ENCODE measurements at regions not wholly inside any gene's neighbourhood (a gene's known extent, or its start where the extent isn't known, plus 50 kb on each side); places are given as distances from the start of the nearest gene placed in this dataset.

DNA sequence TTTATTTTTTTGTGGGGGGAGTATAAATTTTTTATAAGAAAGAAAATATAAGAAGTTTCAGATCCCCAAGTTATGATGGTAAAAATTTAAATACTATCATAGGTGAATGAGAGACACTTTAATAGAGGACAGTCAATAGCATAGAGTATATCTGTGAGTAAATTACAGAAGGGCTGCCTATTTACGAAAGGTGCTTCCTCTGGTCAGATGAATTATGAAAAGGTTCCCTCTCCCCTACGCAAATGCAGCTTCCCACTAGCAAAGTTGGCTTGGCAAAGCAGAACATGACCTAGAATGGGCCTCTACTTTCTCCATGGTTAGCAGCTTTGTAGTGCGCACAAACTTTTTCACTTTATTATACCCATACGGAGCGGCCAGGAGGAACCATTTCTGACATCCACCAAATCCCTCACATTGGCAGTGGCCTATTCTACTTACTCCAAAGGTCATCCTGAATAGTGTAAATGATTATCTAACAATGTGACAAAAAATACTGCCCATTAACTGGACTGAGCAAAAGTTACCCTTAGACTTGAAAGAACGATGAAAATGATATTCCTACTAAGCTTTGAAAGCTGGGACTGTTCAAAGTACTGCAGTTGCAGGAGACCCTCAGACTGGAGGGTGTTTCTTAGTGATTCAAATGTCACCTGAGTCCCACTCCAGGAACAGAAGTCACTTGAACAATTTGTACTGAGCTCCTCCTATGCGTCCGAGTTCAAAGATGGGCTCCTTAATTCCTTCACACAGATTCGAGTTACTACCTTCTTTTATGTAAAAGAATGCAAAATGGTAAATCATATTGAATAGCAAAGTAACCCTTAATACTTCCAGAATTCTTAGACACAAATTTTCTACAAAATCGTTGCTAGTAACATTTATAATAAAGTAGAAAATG is 148.5 kb downstream of the NOL4 start:
- H3K36me3 Mint-ChIP-seq (ENCODE audit: low read depth, unreplicated experiment) = no peaks in the 10 kb centered on the region
- Histone ChIP-seq H3K27ac (ENCODE audit: low read depth, low read length) (no peak overlapping the region), H3K4me2 (ENCODE audit: low read length) (no peak overlapping the region), H3K27me3 (ENCODE audit: insufficient read depth, low read length) (no peaks in the 10 kb centered on the region), H4K20me1 (ENCODE audit: insufficient read depth, low read length) (no peaks in the 10 kb centered on the region), H3K4me3 (ENCODE audit: insufficient read depth, low read depth, low read length) (no peak overlapping the region), H2AFZ (ENCODE audit: low read depth, low read length) (no peak overlapping the region), H3K9ac (ENCODE audit: low read length) (no peak overlapping the region), H3K9me3 (ENCODE audit: insufficient read depth, low read depth, low read length) (no peaks in the 10 kb centered on the region), H3K4me1 (ENCODE audit: insufficient read depth, low read length) (no peaks in the 10 kb centered on the region), H3K79me2 (ENCODE audit: insufficient read depth, low read length) (no peaks in the 10 kb centered on the region), H3K36me3 (ENCODE audit: insufficient read depth, low read length) (no peaks in the 10 kb centered on the region)
- no peak for FAIRE-seq
- H3K27me3 Mint-ChIP-seq (ENCODE audit: low read depth, unreplicated experiment) = no peaks in the 10 kb centered on the region
- H3K9me3 Mint-ChIP-seq (ENCODE audit: unreplicated experiment) = no peaks in the 10 kb centered on the region
- no peak overlapping the region for H3K4me3 Mint-ChIP-seq (ENCODE audit: unreplicated experiment)
- no peak for DNase-seq (ENCODE audit: low read depth)
- TF ChIP-seq, protein P1, sequence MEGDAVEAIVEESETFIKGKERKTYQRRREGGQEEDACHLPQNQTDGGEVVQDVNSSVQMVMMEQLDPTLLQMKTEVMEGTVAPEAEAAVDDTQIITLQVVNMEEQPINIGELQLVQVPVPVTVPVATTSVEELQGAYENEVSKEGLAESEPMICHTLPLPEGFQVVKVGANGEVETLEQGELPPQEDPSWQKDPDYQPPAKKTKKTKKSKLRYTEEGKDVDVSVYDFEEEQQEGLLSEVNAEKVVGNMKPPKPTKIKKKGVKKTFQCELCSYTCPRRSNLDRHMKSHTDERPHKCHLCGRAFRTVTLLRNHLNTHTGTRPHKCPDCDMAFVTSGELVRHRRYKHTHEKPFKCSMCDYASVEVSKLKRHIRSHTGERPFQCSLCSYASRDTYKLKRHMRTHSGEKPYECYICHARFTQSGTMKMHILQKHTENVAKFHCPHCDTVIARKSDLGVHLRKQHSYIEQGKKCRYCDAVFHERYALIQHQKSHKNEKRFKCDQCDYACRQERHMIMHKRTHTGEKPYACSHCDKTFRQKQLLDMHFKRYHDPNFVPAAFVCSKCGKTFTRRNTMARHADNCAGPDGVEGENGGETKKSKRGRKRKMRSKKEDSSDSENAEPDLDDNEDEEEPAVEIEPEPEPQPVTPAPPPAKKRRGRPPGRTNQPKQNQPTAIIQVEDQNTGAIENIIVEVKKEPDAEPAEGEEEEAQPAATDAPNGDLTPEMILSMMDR (IDR thresholded peaks at IDR 0.05; ENCODE audit: insufficient read depth, low read depth, low read length) = no peak
- no peak for TF ChIP-seq EZH2 (IDR thresholded peaks at IDR 0.05; ENCODE audit: insufficient read depth, low read length)
- no peaks in the 10 kb centered on the region for H3K4me1 Mint-ChIP-seq (ENCODE audit: low read depth, unreplicated experiment)
- no peak overlapping the region for H3K27ac Mint-ChIP-seq (ENCODE audit: unreplicated experiment)

DNA sequence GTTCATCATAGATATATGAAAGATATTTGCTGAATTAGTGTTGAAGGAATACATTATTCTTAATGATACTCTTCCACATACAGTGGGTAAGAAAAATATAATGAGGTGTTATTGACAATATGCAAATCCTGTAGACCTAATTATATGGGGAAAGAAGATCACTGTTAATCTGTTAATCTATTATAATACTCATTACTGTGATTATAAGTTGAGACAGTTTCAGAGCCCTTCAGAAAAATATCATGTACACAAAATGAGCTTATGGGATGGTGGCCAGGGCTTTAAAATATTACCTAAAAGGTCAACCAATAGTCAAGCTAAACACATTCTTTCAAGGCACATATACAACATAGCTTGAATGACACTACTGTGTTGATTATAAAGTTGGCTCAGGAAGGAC is 163.5 kb downstream of the NOL4 start:
- Histone ChIP-seq H3K4me3 (ENCODE audit: insufficient read depth, low read depth, low read length) (no peak overlapping the region), H3K4me2 (ENCODE audit: low read length) (no peak overlapping the region), H3K4me1 (ENCODE audit: insufficient read depth, low read length) (no peaks in the 10 kb centered on the region), H2AFZ (ENCODE audit: low read depth, low read length) (no peak overlapping the region), H3K9ac (ENCODE audit: low read length) (no peak overlapping the region), H3K79me2 (ENCODE audit: insufficient read depth, low read length) (no peaks in the 10 kb centered on the region), H3K9me3 (ENCODE audit: insufficient read depth, low read depth, low read length) (no peaks in the 10 kb centered on the region), H3K36me3 (ENCODE audit: insufficient read depth, low read length) (no peaks in the 10 kb centered on the region), H3K27me3 (ENCODE audit: insufficient read depth, low read length) (no peaks in the 10 kb centered on the region), H3K27ac (ENCODE audit: low read depth, low read length) (no peak overlapping the region), H4K20me1 (ENCODE audit: insufficient read depth, low read length) (no peaks in the 10 kb centered on the region)
- H3K27me3 Mint-ChIP-seq (ENCODE audit: low read depth, unreplicated experiment) = no peaks in the 10 kb centered on the region
- no peaks in the 10 kb centered on the region for H3K36me3 Mint-ChIP-seq (ENCODE audit: low read depth, unreplicated experiment)
- H3K9me3 Mint-ChIP-seq (ENCODE audit: unreplicated experiment) = peaks cover 3% of the 10 kb centered on the region
- no peak overlapping the region for H3K27ac Mint-ChIP-seq (ENCODE audit: unreplicated experiment)
- no peak for FAIRE-seq
- TF ChIP-seq EZH2 (IDR thresholded peaks at IDR 0.05; ENCODE audit: insufficient read depth, low read length) = no peak
- TF ChIP-seq, protein P1 (IDR thresholded peaks at IDR 0.05; ENCODE audit: insufficient read depth, low read depth, low read length) = no peak
- H3K4me1 Mint-ChIP-seq (ENCODE audit: low read depth, unreplicated experiment) = no peaks in the 10 kb centered on the region
- no peak for DNase-seq (ENCODE audit: low read depth)
- H3K4me3 Mint-ChIP-seq (ENCODE audit: unreplicated experiment) = no peak overlapping the region

DNA sequence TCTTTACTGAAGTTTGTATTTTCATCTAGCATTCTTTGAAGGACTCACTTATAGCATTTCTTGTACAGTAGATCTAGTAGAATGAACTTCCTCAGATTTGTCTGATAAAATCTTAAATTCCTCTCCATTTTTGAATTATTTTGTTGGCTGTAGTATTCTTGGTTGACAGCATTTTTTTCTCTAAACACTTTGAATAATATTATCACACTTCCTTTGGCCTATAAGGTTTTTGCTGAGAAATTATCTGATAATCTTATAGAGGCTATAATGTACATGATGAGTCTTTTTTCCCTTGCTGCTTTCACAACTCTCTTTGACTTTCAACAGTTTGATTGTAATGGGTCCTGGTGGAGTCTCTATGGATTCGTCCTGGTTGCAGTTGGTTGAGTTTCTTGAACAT is 169.5 kb downstream of the NOL4 start:
- DNase-seq (ENCODE audit: low read depth) (no peak), FAIRE-seq (no peak)
- TF ChIP-seq, protein P1 (IDR thresholded peaks at IDR 0.05; ENCODE audit: insufficient read depth, low read depth, low read length) = no peak
- TF ChIP-seq EZH2 (IDR thresholded peaks at IDR 0.05; ENCODE audit: insufficient read depth, low read length) = no peak
- H3K36me3 ChIP-seq (ENCODE audit: insufficient read depth, low read length) = no peaks in the 10 kb centered on the region
- H3K4me1 Mint-ChIP-seq (ENCODE audit: low read depth, unreplicated experiment) = no peaks in the 10 kb centered on the region
- H3K79me2 ChIP-seq (ENCODE audit: insufficient read depth, low read length) = no peaks in the 10 kb centered on the region
- H3K4me3 Mint-ChIP-seq (ENCODE audit: unreplicated experiment) = no peak overlapping the region
- H3K27ac ChIP-seq (ENCODE audit: low read depth, low read length) = no peak overlapping the region
- H3K4me1 ChIP-seq (ENCODE audit: insufficient read depth, low read length) = no peaks in the 10 kb centered on the region
- H3K4me3 ChIP-seq (ENCODE audit: insufficient read depth, low read depth, low read length) = no peak overlapping the region
- H3K27me3 Mint-ChIP-seq (ENCODE audit: low read depth, unreplicated experiment) = no peaks in the 10 kb centered on the region
- no peak overlapping the region for H2AFZ ChIP-seq (ENCODE audit: low read depth, low read length)
- H3K9me3 ChIP-seq (ENCODE audit: insufficient read depth, low read depth, low read length) = no peaks in the 10 kb centered on the region
- no peak overlapping the region for H3K27ac Mint-ChIP-seq (ENCODE audit: unreplicated experiment)
- H3K4me2 ChIP-seq (ENCODE audit: low read length) = no peak overlapping the region
- H3K27me3 ChIP-seq (ENCODE audit: insufficient read depth, low read length) = no peaks in the 10 kb centered on the region
- H3K9me3 Mint-ChIP-seq (ENCODE audit: unreplicated experiment) = peaks cover 3% of the 10 kb centered on the region
- H3K9ac ChIP-seq (ENCODE audit: low read length) = no peak overlapping the region
- H3K36me3 Mint-ChIP-seq (ENCODE audit: low read depth, unreplicated experiment) = no peaks in the 10 kb centered on the region
- no peaks in the 10 kb centered on the region for H4K20me1 ChIP-seq (ENCODE audit: insufficient read depth, low read length)

Data from astrocyte (in vitro differentiated cells and primary cell).